H1 (cell line): ENCODE measurements at regions not wholly inside any gene's neighbourhood (a gene's known extent, or its start where the extent isn't known, plus 50 kb on each side); places are given as distances from the start of the nearest gene placed in this dataset.

Experiments
- CTCF ChIA-PET: fragments of 300-600 bp; sonication (Branson Sonifier 250); formaldehyde crosslinking; loops from one replicate; lab custom pipeline; 2021; ENCODE audit not compliant: partially characterized antibody; lab: Charles Lee
- POLR2A ChIA-PET: fragments of 300-600 bp; sonication (Branson Sonifier 250); formaldehyde crosslinking; loops from one replicate; lab custom pipeline; 2021; ENCODE audit warnings: inconsistent platforms; ENCODE audit not compliant: partially characterized antibody; lab: Charles Lee
- DNase-seq, 2 experiments: peaks; one replicate each; pipeline versions ENCODE4 v3.0.0 to v3.0.0-alpha.2; 2010 to 2022; ENCODE audit warnings: low spot score in 2 of 2, low read depth in 1 of 2, mixed read lengths in 1 of 2
- FAIRE-seq: peaks from 2 replicates; lab custom pipeline; 2011; peaks lifted over from hg19 to GRCh38; lab: Jason Lieb, UNC
- H2AFZ ChIP-seq: 2 replicates; pipeline ENCODE4 v1.8.1; 2012; ENCODE audit warnings: low read length, inconsistent platforms
- H2AK5ac ChIP-seq: 2 replicates; pipeline ENCODE4 v1.6.1; 2013; ENCODE audit warnings: low read depth, low read length
- H2BK120ac ChIP-seq: replicated peaks from 2 replicates; pipeline ENCODE3; 2013; ENCODE audit warnings: low read depth, low read length, inconsistent platforms
- H2BK12ac ChIP-seq: 2 replicates; pipeline ENCODE4 v1.6.1; 2013; ENCODE audit warnings: low read depth, low read length
- H2BK15ac ChIP-seq: 2 replicates; pipeline ENCODE4 v1.6.1; 2013; ENCODE audit warnings: low read length
- H2BK20ac ChIP-seq: 2 replicates; pipeline ENCODE4 v1.6.1; 2013; ENCODE audit warnings: low read length
- H2BK5ac ChIP-seq: 2 replicates; pipeline ENCODE4 v1.6.1; 2013; ENCODE audit warnings: low read depth, low read length
- H3K14ac ChIP-seq: 2 replicates; pipeline ENCODE4 v1.6.1; 2013; ENCODE audit warnings: inconsistent platforms; ENCODE audit not compliant: insufficient read length
- H3K18ac ChIP-seq: 2 replicates; pipeline ENCODE4 v1.6.1; 2013; ENCODE audit warnings: low read length; ENCODE audit errors: extremely low read depth
- H3K23ac ChIP-seq: 2 replicates; pipeline ENCODE4 v1.6.1; 2013; ENCODE audit warnings: inconsistent platforms; ENCODE audit not compliant: insufficient read length
- H3K23me2 ChIP-seq: 2 replicates; pipeline ENCODE4 v1.6.1; 2013; ENCODE audit warnings: low read depth, low read length
- H3K27ac ChIP-seq: 2 replicates; pipeline ENCODE4 v1.6.1; 2011; ENCODE audit warnings: low read depth, low read length, inconsistent platforms
- H3K27me3 ChIP-seq, 4 experiments: replicated peaks in 1 of 4; 1 replicate in 1 of 4; 2 replicates in 3 of 4; pipeline versions ENCODE4 v1.6.1 to v1.8.1; 2011 to 2013; ENCODE audit warnings: low read length in 3 of 4, mild to moderate bottlenecking in 3 of 4, inconsistent platforms in 2 of 4, mixed read lengths in 2 of 4, moderate library complexity in 1 of 4; ENCODE audit not compliant: control insufficient read depth in 3 of 4, insufficient read depth in 3 of 4; ENCODE audit errors: extremely low read depth in 1 of 4
- H3K36me3 ChIP-seq, 4 experiments: 2 replicates each; pipeline versions ENCODE4 v1.6.1 to v1.8.1; 2011 to 2013; ENCODE audit warnings: mild to moderate bottlenecking in 4 of 4, low read length in 3 of 4, moderate library complexity in 2 of 4, control low read depth in 1 of 4, inconsistent platforms in 1 of 4; ENCODE audit not compliant: insufficient read depth in 4 of 4, control insufficient read depth in 2 of 4
- H3K4ac ChIP-seq: replicated peaks from 2 replicates; pipeline ENCODE3; 2013; ENCODE audit warnings: low read length, low read depth, mixed read lengths, inconsistent platforms; ENCODE audit not compliant: insufficient read length
- H3K4me1 ChIP-seq, 4 experiments: replicated peaks in 1 of 4; 1 replicate in 1 of 4; 2 replicates in 3 of 4; pipeline versions ENCODE4 v1.6.1 to v1.8.1; 2011 to 2013; ENCODE audit warnings: low read length in 3 of 4, inconsistent platforms in 2 of 4, mixed read lengths in 1 of 4; ENCODE audit not compliant: insufficient read depth in 4 of 4, control insufficient read depth in 3 of 4
- H3K4me2 ChIP-seq, 2 experiments: 2 replicates each; pipeline versions ENCODE4 v1.6.1 to v1.8.1; 2011 to 2013; ENCODE audit warnings: low read depth in 2 of 2, low read length in 2 of 2, control low read depth in 1 of 2, inconsistent platforms in 1 of 2, mild to moderate bottlenecking in 1 of 2; ENCODE audit not compliant: insufficient read depth in 1 of 2
- H3K4me3 ChIP-seq, 4 experiments: fragments of 200-600, 300-600 bp in 1 of 4; sonication (generic), shearing (Covaris generic), sonication (Bioruptor Twin) in 1 of 4; 2 replicates each; pipeline versions ENCODE4 v1.5.1 to v1.8.1; 2011 to 2016; ENCODE audit warnings: low read length in 4 of 4, low read depth in 3 of 4, control low read depth in 2 of 4, inconsistent platforms in 2 of 4, mild to moderate bottlenecking in 2 of 4, mixed read lengths in 1 of 4, moderate library complexity in 1 of 4; ENCODE audit not compliant: insufficient read depth in 2 of 4; ENCODE audit errors: extremely low read depth in 1 of 4
- H3K56ac ChIP-seq: replicated peaks from 2 replicates; pipeline ENCODE3; 2013; ENCODE audit warnings: low read depth, mild to moderate bottlenecking, mixed read lengths, low read length, inconsistent platforms; ENCODE audit not compliant: insufficient read length
- H3K79me1 ChIP-seq: 2 replicates; pipeline ENCODE4 v1.6.1; 2013; ENCODE audit warnings: low read depth, low read length, control low read depth
- H3K79me2 ChIP-seq, 2 experiments: 2 replicates each; pipeline versions ENCODE4 v1.6.1 to v1.8.1; 2012 to 2013; ENCODE audit warnings: low read length in 2 of 2, mild to moderate bottlenecking in 2 of 2, inconsistent platforms in 1 of 2; ENCODE audit not compliant: insufficient read depth in 2 of 2, control insufficient read depth in 1 of 2
- H3K9ac ChIP-seq, 4 experiments: replicated peaks in 1 of 4; 1 replicate in 1 of 4; 2 replicates in 3 of 4; pipeline versions ENCODE4 v1.6.1 to v1.8.1; 2011 to 2013; ENCODE audit warnings: low read depth in 3 of 4, low read length in 3 of 4, control low read depth in 2 of 4, mild to moderate bottlenecking in 2 of 4, moderate library complexity in 2 of 4, inconsistent platforms in 1 of 4; ENCODE audit errors: extremely low read depth in 1 of 4
- H3K9me3 ChIP-seq, 2 experiments: 2 replicates each; pipeline versions ENCODE4 v1.6.1 to v1.8.1; 2012 to 2013; ENCODE audit warnings: mild to moderate bottlenecking in 2 of 2, moderate library complexity in 2 of 2, control low read depth in 1 of 2, inconsistent platforms in 1 of 2, low read depth in 1 of 2, low read length in 1 of 2, mixed read lengths in 1 of 2; ENCODE audit not compliant: insufficient read depth in 2 of 2
- H4K20me1 ChIP-seq, 2 experiments: replicated peaks in 1 of 2; 2 replicates each; pipeline versions ENCODE3 to v1.8.1; 2011 to 2013; ENCODE audit warnings: inconsistent platforms in 2 of 2, low read length in 2 of 2, mild to moderate bottlenecking in 1 of 2; ENCODE audit not compliant: insufficient read depth in 2 of 2, control insufficient read depth in 1 of 2
- H4K5ac ChIP-seq: 2 replicates; pipeline ENCODE4 v1.6.1; 2013; ENCODE audit warnings: low read length, low read depth, mixed read lengths, inconsistent platforms; ENCODE audit not compliant: insufficient read length
- H4K8ac ChIP-seq: 2 replicates; pipeline ENCODE4 v1.8.0; 2013; ENCODE audit warnings: mild to moderate bottlenecking, moderate library complexity, low read length, inconsistent platforms; ENCODE audit not compliant: insufficient read depth; ENCODE audit errors: extremely low read depth
- H4K91ac ChIP-seq: replicated peaks from 2 replicates; pipeline ENCODE3; 2013; ENCODE audit warnings: low read length, mixed read lengths, inconsistent platforms; ENCODE audit not compliant: insufficient read length
- BCL11A ChIP-seq, 2 experiments: IDR thresholded peaks; one replicate each; pipeline ENCODE4 v1.6.1; 2011; ENCODE audit warnings: low read depth in 2 of 2, low read length in 2 of 2, mild to moderate bottlenecking in 2 of 2
- BRCA1 ChIP-seq: IDR thresholded peaks from 2 replicates; pipeline ENCODE4 v1.6.1; 2012; ENCODE audit warnings: low read depth, low read length, improper control_type of control experiment
- CREB1 ChIP-seq: IDR thresholded peaks from 2 replicates; pipeline ENCODE4 v1.6.1; 2012; ENCODE audit warnings: inconsistent platforms
- EZH2 ChIP-seq: fragments of 200-600 bp; sonication (generic); IDR thresholded peaks from 2 replicates; pipeline ENCODE4 v1.7.1; 2012; ENCODE audit warnings: low read depth, mild to moderate bottlenecking, moderate library complexity, low read length, inconsistent platforms; ENCODE audit not compliant: severe bottlenecking
- JUND ChIP-seq: IDR thresholded peaks from 2 replicates; pipeline ENCODE4 v1.6.1; 2011; ENCODE audit warnings: mild to moderate bottlenecking, improper control_type of control experiment, low read length
- NANOG ChIP-seq: IDR thresholded peaks from 2 replicates; pipeline ENCODE4 v1.6.1; 2011; ENCODE audit warnings: low read length, low read depth, mild to moderate bottlenecking, inconsistent platforms; ENCODE audit not compliant: insufficient read depth, poor library complexity, severe bottlenecking
- TBP ChIP-seq: IDR thresholded peaks from 2 replicates; pipeline ENCODE4 v1.6.1; 2011; ENCODE audit warnings: low read depth, low read length, improper control_type of control experiment
- TCF12 ChIP-seq: IDR thresholded peaks from 2 replicates; pipeline ENCODE4 v1.6.1; 2011; ENCODE audit warnings: low read depth, mild to moderate bottlenecking, low read length
- TEAD4 ChIP-seq: IDR thresholded peaks from 2 replicates; pipeline ENCODE4 v1.6.1; 2012; ENCODE audit warnings: low read depth, low read length, inconsistent platforms, mixed read lengths
- WGBS, 2 experiments: shearing (Covaris generic) in 1 of 2; methylation state at CpG; one replicate each; pipeline versions ENCODE4 v1.1.6 to v1.1.7; 2013 to 2015; ENCODE audit warnings: low lambda C conversion rate in 2 of 2, mixed read lengths in 2 of 2, inconsistent platforms in 1 of 2, low coverage in 1 of 2, missing lambda C conversion rate in 1 of 2; ENCODE audit not compliant: insufficient replicate concordance in 2 of 2, insufficient coverage in 1 of 2, insufficient read length in 1 of 2; ENCODE audit errors: extremely low coverage in 1 of 2, missing lambda C conversion rate in 1 of 2; 5-methylcytosine and 5-hydroxymethylcytosine counted together

GRCh38 chr3:102078401-102078800 lies 229.1 kb downstream of the NFKBIZ start:
- Histone ChIP-seq H3K18ac (no peak overlapping the region), H3K36me3 (no peaks in the 10 kb centered on the region), H3K23ac (no peak overlapping the region), H2AK5ac (no peak overlapping the region), H3K4me2 (no peak overlapping the region), H4K8ac (no peak overlapping the region), H2AFZ (peak overlapping the region; percentile 46; the same call in 1 of the 2 replicates), H3K79me1 (no peaks in the 10 kb centered on the region), H4K20me1 (no peaks in the 10 kb centered on the region), H4K5ac (no peak overlapping the region), H3K4me3 (no peak overlapping the region), H3K9ac (no peak overlapping the region), H3K56ac (no peak overlapping the region), H3K27ac (no peak overlapping the region), H3K4ac (no peak overlapping the region), H3K79me2 (no peaks in the 10 kb centered on the region), H2BK5ac (no peak overlapping the region), H2BK120ac (no peak overlapping the region), H2BK20ac (no peak overlapping the region), H3K23me2 (no peaks in the 10 kb centered on the region), H2BK12ac (no peak overlapping the region), H4K91ac (no peak overlapping the region), H3K4me1 (peaks cover 0 to 12% (median 0%) of the 10 kb centered on the region in 4 experiments; a peak in 3 of 7 replicates), H2BK15ac (no peak overlapping the region), H3K14ac (no peak overlapping the region)
- CTCF ChIA-PET: interaction anchor here (0.7 to 1.7 kb wide), 3 partner anchors 10 to 275 kb away, joined by 3 to 5 read pairs (median 3); no protein-coding TSS in a partner anchor
- WGBS, 2 experiments: 91% methylated on average over 3 of the region's 3 CpGs; no CpG with 5 or more reads in 1 of the 2 experiments
- no peak for FAIRE-seq
- POLR2A ChIA-PET: interaction anchor here (1.7 kb wide), 1 partner anchor 230 kb away, joined by 5 read pairs; the partner anchor contains the start of gene NFKBIZ
- TF ChIP-seq BRCA1 (no peak), NANOG (no peak), CREB1 (no peak), TBP (no peak), TCF12 (no peak), EZH2 (no peak), JUND (no peak), BCL11A (IDR thresholded peaks at IDR 0.05; ENCODE audit: low read depth in 2 of 2, low read length in 2 of 2) (no peak), TEAD4 (no peak)
- TF ChIP-seq, all 59 proteins: peak for 0
- no peak for DNase-seq
- Histone ChIP-seq H3K9me3 (no peaks in the 10 kb centered on the region), H3K27me3 (peaks cover 0 to 1% (median 0%) of the 10 kb centered on the region in 4 experiments; a peak in 1 of 7 replicates)
